ENCODE measurements at regions not wholly inside any gene's neighbourhood (a gene's known extent, or its start where the extent isn't known, plus 50 kb on each side); places are given as distances from the start of the nearest gene placed in this dataset.

DNA sequence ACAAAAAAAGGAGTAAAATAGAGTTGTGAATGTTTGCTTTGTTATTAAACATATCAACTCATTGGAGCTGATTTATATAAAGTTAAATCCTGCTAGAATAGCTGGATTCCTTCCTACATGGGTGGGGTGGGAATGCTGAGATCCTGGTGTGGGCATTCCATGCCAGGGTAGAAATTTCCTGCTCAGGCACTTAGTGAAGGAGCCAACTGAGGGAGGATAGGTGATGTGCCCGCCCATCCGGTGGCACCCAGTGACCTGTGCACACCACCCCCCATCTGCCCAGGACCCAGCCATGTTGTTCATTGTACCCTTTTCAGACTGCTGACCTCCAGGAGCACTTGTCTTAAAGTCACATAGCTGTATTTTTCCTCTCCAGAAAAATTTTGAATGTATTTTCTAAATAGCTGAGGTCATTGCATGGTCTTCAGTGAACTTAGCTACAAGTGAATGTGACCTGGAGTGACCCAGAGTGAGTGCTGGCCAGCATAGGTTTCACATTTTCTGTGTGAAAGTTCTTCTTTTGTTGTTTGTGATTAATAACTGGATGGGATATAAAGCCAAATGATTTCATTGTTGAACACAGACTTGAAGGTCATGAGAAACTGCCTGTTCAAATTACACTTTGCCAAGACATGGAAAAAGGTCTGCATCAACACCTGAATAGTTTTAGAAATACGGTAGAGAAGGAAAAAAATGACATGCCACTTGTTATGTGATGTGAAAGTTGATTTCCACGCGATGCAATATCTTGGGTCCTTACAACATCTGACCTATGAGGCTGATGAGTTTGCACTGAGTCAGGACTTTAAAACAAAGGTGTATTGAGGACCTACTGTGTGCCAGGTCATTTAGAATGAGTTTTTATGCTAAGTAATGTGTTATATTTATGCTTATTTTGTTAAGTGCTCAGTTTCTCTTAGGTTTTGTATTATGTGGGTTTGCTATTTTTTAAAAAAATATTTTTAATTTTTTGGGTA, 77.2 kb downstream of the UTRN start:
- Histone ChIP-seq H3K4me2 (ENCODE audit: low read depth, low read length) (no peak overlapping the region), H4K20me1 (ENCODE audit: insufficient read depth, low read length) (no peaks in the 10 kb centered on the region)

DNA sequence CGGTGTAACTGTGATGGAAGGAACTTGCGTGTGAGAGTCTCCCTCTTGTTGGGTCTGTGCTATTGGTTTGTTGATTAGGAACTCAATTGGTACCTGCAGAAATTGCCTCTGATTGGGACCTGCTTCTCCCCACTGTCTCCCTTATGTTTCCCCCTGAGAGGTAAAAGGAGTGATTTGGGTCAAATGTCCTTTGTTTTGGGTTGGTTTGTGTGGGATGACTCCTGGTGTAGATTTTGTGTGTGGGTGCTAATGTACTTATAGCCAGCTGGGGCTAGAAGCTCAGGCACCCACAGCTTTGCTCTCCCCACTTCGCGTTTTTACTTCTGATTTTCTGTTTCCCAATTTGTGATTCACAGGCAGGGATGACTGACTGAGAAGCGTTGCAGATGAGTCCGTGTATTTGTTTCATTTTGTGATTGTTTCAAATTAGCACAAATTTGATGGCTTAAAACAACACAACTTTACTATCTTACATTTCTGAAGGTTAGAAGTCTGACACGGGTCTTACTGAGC, 79.1 kb downstream of the UTRN start:
- Histone ChIP-seq H3K4me1 (ENCODE audit: low read length) (no peaks in the 10 kb centered on the region), H2AFZ (ENCODE audit: low read length) (no peak overlapping the region), H3K79me2 (ENCODE audit: low read length) (peaks cover 7% of the 10 kb centered on the region), H3K9ac (ENCODE audit: low read length) (no peak overlapping the region), H3K27me3 (replicated peaks; ENCODE audit: insufficient read depth, low read length) (no peaks in the 10 kb centered on the region), H3F3A (ENCODE audit: insufficient read depth, low read length) (no peaks in the 10 kb centered on the region), H3K4me3 (ENCODE audit: low read length) (no peak overlapping the region), H4K20me1 (ENCODE audit: insufficient read depth, low read length) (no peaks in the 10 kb centered on the region), H3K27ac (ENCODE audit: low read length) (no peak overlapping the region), H3K4me2 (ENCODE audit: low read depth, low read length) (no peak overlapping the region), H3K36me3 (replicated peaks; ENCODE audit: insufficient read depth, low read length) (no peaks in the 10 kb centered on the region), H3K9me2 (replicated peaks; ENCODE audit: insufficient read depth, low read length) (no peaks in the 10 kb centered on the region), H3K9me3 (replicated peaks; ENCODE audit: insufficient read depth, low read length) (no peaks in the 10 kb centered on the region)
- DNase-seq = no peak
- TF ChIP-seq, protein P1, sequence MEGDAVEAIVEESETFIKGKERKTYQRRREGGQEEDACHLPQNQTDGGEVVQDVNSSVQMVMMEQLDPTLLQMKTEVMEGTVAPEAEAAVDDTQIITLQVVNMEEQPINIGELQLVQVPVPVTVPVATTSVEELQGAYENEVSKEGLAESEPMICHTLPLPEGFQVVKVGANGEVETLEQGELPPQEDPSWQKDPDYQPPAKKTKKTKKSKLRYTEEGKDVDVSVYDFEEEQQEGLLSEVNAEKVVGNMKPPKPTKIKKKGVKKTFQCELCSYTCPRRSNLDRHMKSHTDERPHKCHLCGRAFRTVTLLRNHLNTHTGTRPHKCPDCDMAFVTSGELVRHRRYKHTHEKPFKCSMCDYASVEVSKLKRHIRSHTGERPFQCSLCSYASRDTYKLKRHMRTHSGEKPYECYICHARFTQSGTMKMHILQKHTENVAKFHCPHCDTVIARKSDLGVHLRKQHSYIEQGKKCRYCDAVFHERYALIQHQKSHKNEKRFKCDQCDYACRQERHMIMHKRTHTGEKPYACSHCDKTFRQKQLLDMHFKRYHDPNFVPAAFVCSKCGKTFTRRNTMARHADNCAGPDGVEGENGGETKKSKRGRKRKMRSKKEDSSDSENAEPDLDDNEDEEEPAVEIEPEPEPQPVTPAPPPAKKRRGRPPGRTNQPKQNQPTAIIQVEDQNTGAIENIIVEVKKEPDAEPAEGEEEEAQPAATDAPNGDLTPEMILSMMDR (IDR thresholded peaks at IDR 0.05; ENCODE audit: low read length) = no peak
- TF ChIP-seq EZH2phosphoT487 (IDR thresholded peaks at IDR 0.05; ENCODE audit: low read length) (no peak), EZH2 (optimal IDR thresholded peaks at IDR 0.05; ENCODE audit: low read depth, low read length) (no peak)

More for the DNA sequence above, 77.2 kb downstream of the UTRN start:
- H3F3A ChIP-seq (ENCODE audit: insufficient read depth, low read length) = no peaks in the 10 kb centered on the region
- TF ChIP-seq, protein P1 (IDR thresholded peaks at IDR 0.05; ENCODE audit: low read length) = no peak
- TF ChIP-seq EZH2phosphoT487 (IDR thresholded peaks at IDR 0.05; ENCODE audit: low read length) (no peak), EZH2 (optimal IDR thresholded peaks at IDR 0.05; ENCODE audit: low read depth, low read length) (no peak)
- no peaks in the 10 kb centered on the region for H3K27me3 ChIP-seq (replicated peaks; ENCODE audit: insufficient read depth, low read length)
- H3K36me3 ChIP-seq (replicated peaks; ENCODE audit: insufficient read depth, low read length) = no peaks in the 10 kb centered on the region
- no peaks in the 10 kb centered on the region for H3K9me3 ChIP-seq (replicated peaks; ENCODE audit: insufficient read depth, low read length)
- no peak for DNase-seq
- peaks cover 7% of the 10 kb centered on the region for H3K79me2 ChIP-seq (ENCODE audit: low read length)
- no peak overlapping the region for H2AFZ ChIP-seq (ENCODE audit: low read length)
- no peak overlapping the region for H3K27ac ChIP-seq (ENCODE audit: low read length)
- H3K4me1 ChIP-seq (ENCODE audit: low read length) = no peaks in the 10 kb centered on the region
- H3K9me2 ChIP-seq (replicated peaks; ENCODE audit: insufficient read depth, low read length) = no peaks in the 10 kb centered on the region
- H3K4me3 ChIP-seq (ENCODE audit: low read length) = no peak overlapping the region
- no peak overlapping the region for H3K9ac ChIP-seq (ENCODE audit: low read length)

DNA sequence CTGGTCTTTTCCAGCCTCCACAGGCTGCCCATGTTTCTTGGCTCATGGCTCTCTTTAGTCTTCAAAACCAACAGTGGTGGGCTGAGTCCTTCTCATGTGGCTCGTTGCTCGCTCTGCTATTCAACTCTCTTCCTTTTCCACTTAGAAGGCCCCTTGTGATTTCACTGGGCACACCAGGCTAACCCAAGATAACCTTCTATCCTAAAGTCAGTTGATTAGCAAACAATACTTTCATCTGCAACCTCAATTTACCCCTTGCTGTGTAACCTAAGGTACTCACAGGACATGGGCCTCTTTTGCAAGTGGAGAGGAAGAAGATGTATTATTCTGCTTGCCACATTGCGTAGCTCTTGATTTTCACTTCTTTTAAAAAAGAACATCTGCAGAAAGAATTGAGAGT, 79.6 kb downstream of the UTRN start:
- H3F3A ChIP-seq (ENCODE audit: insufficient read depth, low read length) = no peaks in the 10 kb centered on the region
- no peaks in the 10 kb centered on the region for H3K27me3 ChIP-seq (replicated peaks; ENCODE audit: insufficient read depth, low read length)
- no peak overlapping the region for H2AFZ ChIP-seq (ENCODE audit: low read length)
- H3K4me3 ChIP-seq (ENCODE audit: low read length) = no peak overlapping the region
- no peaks in the 10 kb centered on the region for H4K20me1 ChIP-seq (ENCODE audit: insufficient read depth, low read length)
- no peak overlapping the region for H3K4me2 ChIP-seq (ENCODE audit: low read depth, low read length)
- DNase-seq = no peak
- H3K27ac ChIP-seq (ENCODE audit: low read length) = no peak overlapping the region
- no peaks in the 10 kb centered on the region for H3K36me3 ChIP-seq (replicated peaks; ENCODE audit: insufficient read depth, low read length)
- H3K9me2 ChIP-seq (replicated peaks; ENCODE audit: insufficient read depth, low read length) = no peaks in the 10 kb centered on the region
- TF ChIP-seq EZH2phosphoT487 (IDR thresholded peaks at IDR 0.05; ENCODE audit: low read length) (no peak), EZH2 (optimal IDR thresholded peaks at IDR 0.05; ENCODE audit: low read depth, low read length) (no peak)
- TF ChIP-seq, protein P1 (IDR thresholded peaks at IDR 0.05; ENCODE audit: low read length) = no peak
- H3K79me2 ChIP-seq (ENCODE audit: low read length) = peaks cover 7% of the 10 kb centered on the region
- H3K9me3 ChIP-seq (replicated peaks; ENCODE audit: insufficient read depth, low read length) = no peaks in the 10 kb centered on the region
- H3K4me1 ChIP-seq (ENCODE audit: low read length) = no peaks in the 10 kb centered on the region
- H3K9ac ChIP-seq (ENCODE audit: low read length) = no peak overlapping the region
